Nephron (organoid): ENCODE measurements at regions not wholly inside any gene's neighbourhood (a gene's known extent, or its start where the extent isn't known, plus 50 kb on each side); places are given as distances from the start of the nearest gene placed in this dataset.

ENCODE experiments used
- H3K27ac Mint-ChIP-seq, 3 experiments: 2 replicates each; pipeline ENCODE4 v1.8.0; 2020; ENCODE audit warnings: mixed read lengths in 3 of 3, mild to moderate bottlenecking in 2 of 3, moderate library complexity in 1 of 3
- H3K27me3 Mint-ChIP-seq: 2 replicates; pipeline ENCODE4 v1.8.0; 2021; ENCODE audit warnings: low read depth, mild to moderate bottlenecking, moderate library complexity, mixed read lengths
- H3K36me3 Mint-ChIP-seq: 2 replicates; pipeline ENCODE4 v1.8.0; 2020; ENCODE audit warnings: low read depth, mixed read lengths
- H3K4me1 Mint-ChIP-seq: 2 replicates; pipeline ENCODE4 v1.8.0; 2020; ENCODE audit warnings: mixed read lengths
- H3K4me3 Mint-ChIP-seq, 3 experiments: 2 replicates each; pipeline ENCODE4 v1.8.0; 2020; ENCODE audit warnings: mild to moderate bottlenecking in 3 of 3, mixed read lengths in 3 of 3, moderate library complexity in 2 of 3
- H3K9me3 Mint-ChIP-seq: 2 replicates; pipeline ENCODE4 v1.8.0; 2020; ENCODE audit warnings: mixed read lengths
- TF ChIP-seq, protein P1 (sequence below), 3 experiments: fragments of 200-600 bp; sonication (generic); IDR thresholded peaks; one replicate each; pipeline ENCODE4 v1.5.0; 2021; ENCODE audit warnings: antibody characterized with exemption in 3 of 3; ENCODE audit not compliant: unreplicated experiment in 3 of 3

GRCh38 chr16:55380485-55380884 lies 56.5 kb downstream of the IRX6 start:
- H3K27me3 Mint-ChIP-seq = peaks cover 54% of the 10 kb centered on the region
- H3K4me3 Mint-ChIP-seq = no peak overlapping the region
- no peaks in the 10 kb centered on the region for H3K9me3 Mint-ChIP-seq
- no peak overlapping the region for H3K27ac Mint-ChIP-seq
- no peaks in the 10 kb centered on the region for H3K36me3 Mint-ChIP-seq
- H3K4me1 Mint-ChIP-seq = no peaks in the 10 kb centered on the region
- TF ChIP-seq, protein P1, sequence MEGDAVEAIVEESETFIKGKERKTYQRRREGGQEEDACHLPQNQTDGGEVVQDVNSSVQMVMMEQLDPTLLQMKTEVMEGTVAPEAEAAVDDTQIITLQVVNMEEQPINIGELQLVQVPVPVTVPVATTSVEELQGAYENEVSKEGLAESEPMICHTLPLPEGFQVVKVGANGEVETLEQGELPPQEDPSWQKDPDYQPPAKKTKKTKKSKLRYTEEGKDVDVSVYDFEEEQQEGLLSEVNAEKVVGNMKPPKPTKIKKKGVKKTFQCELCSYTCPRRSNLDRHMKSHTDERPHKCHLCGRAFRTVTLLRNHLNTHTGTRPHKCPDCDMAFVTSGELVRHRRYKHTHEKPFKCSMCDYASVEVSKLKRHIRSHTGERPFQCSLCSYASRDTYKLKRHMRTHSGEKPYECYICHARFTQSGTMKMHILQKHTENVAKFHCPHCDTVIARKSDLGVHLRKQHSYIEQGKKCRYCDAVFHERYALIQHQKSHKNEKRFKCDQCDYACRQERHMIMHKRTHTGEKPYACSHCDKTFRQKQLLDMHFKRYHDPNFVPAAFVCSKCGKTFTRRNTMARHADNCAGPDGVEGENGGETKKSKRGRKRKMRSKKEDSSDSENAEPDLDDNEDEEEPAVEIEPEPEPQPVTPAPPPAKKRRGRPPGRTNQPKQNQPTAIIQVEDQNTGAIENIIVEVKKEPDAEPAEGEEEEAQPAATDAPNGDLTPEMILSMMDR (IDR thresholded peaks at IDR 0.05; ENCODE audit: unreplicated experiment in 3 of 3) = no peak

DNA sequence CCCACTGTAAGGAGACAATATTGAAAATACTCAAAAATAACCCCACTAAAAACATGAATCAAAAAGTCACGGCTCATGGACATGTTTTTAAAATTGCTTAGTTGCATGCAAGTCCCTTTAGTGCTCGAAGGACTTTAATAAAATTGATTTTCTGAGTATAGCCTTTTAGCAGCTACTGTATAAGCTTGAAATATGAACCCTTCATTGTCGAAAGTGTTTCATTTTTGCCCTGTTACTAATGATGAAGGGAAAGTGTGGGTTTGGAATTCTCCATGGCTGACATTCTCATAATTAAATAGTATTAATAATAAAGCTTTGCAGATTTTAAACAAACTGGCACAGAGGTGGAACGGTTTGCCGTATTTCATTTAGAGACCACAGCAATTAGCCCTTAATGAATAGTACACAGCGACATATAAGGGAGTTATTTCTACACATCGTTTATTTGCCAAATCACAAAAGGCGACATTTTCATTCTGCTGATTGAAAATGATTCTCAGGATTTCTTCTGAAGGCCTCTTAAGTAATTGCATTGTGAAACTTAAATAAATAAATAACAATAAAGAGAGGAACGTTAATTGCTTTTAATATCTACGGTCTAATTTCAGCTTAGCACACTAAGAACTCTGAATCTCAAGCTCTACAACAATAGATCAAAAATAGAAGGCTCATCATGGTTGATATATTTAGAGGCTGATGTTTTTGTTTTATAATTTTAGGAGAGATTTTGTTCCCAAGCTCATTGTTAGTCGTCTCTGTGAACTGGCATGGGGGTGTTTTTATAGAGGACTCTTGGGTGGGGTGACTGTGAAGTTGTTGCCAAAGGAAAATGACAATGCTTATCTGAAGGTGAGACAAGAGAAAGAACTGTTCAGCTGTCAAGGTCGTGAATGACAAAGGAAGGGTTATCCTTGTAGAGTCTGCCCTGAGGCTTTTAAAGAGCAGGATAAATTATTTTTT lies 60.6 kb downstream of the IRX6 start:
- peaks cover 47% of the 10 kb centered on the region for H3K27me3 Mint-ChIP-seq
- H3K4me1 Mint-ChIP-seq = no peaks in the 10 kb centered on the region
- TF ChIP-seq, protein P1 (IDR thresholded peaks at IDR 0.05; ENCODE audit: unreplicated experiment in 3 of 3) = no peak
- no peak overlapping the region for H3K27ac Mint-ChIP-seq
- no peak overlapping the region for H3K4me3 Mint-ChIP-seq
- H3K9me3 Mint-ChIP-seq = no peaks in the 10 kb centered on the region
- no peaks in the 10 kb centered on the region for H3K36me3 Mint-ChIP-seq

GRCh38 chr16:55385359-55385758 lies 61.4 kb downstream of the IRX6 start:
- peaks cover 45% of the 10 kb centered on the region for H3K27me3 Mint-ChIP-seq
- no peak overlapping the region for H3K27ac Mint-ChIP-seq
- TF ChIP-seq, protein P1 (IDR thresholded peaks at IDR 0.05; ENCODE audit: unreplicated experiment in 3 of 3) = no peak
- no peaks in the 10 kb centered on the region for H3K4me1 Mint-ChIP-seq
- H3K9me3 Mint-ChIP-seq = no peaks in the 10 kb centered on the region
- H3K4me3 Mint-ChIP-seq = no peak overlapping the region
- H3K36me3 Mint-ChIP-seq = no peaks in the 10 kb centered on the region

DNA sequence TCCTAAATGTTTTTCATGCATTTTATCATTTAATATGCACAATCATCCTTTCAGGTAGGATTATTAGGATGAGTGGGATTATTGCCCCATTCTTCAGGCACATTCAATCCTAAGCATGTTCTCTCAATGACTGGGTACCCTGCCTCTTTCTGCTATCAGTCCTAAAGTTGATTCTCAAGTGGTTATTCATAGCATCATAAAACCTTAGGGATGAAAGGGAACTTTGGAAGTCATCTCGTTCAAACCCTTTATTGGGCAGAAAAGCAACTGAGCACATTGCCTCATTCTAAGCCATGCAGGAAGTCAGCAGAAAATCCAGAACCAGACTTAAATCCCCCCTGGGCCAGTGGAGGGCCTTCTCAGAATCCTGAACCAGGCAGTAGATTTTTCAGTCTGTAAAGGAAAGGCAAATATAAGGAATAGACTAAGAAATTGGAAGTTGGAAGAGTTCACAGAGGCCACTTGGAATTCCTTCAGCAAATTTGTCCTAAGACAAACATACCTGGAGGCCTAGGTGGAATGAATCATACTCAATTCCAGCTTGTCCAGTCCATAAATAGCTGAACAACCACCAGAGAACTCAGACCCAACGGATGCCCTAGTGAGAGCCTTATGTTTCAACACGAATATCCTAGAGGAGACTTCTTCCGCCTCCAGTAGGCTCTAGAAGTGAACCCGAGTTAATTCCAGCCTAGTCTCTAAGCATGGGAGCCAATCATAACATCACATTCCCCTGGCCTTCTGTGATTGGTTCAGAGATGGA lies 62.7 kb downstream of the IRX6 start:
- H3K4me3 Mint-ChIP-seq = no peak overlapping the region
- H3K27me3 Mint-ChIP-seq = peaks cover 40% of the 10 kb centered on the region
- no peaks in the 10 kb centered on the region for H3K4me1 Mint-ChIP-seq
- H3K9me3 Mint-ChIP-seq = no peaks in the 10 kb centered on the region
- H3K36me3 Mint-ChIP-seq = no peaks in the 10 kb centered on the region
- H3K27ac Mint-ChIP-seq = no peak overlapping the region
- TF ChIP-seq, protein P1 (IDR thresholded peaks at IDR 0.05; ENCODE audit: unreplicated experiment in 3 of 3) = no peak

- Mint-ChIP-seq H3K27me3 (peaks cover 37% of the 10 kb centered on the region), H3K36me3 (no peaks in the 10 kb centered on the region), H3K4me3 (no peak overlapping the region), H3K4me1 (no peaks in the 10 kb centered on the region), H3K27ac (no peak overlapping the region), H3K9me3 (no peaks in the 10 kb centered on the region)
- TF ChIP-seq, protein P1 (IDR thresholded peaks at IDR 0.05; ENCODE audit: unreplicated experiment in 3 of 3) = no peak
These were observed 64.3 kb downstream of the IRX6 start for GRCh38 chr16:55388131-55388862.
